ENCODE measurements at regions not wholly inside any gene's neighbourhood (a gene's known extent, or its start where the extent isn't known, plus 50 kb on each side); places are given as distances from the start of the nearest gene placed in this dataset.
"Not testable (repeated sequence)": the region's sequence is repeated elsewhere in the genome, so short reads cannot be mapped to it uniquely, and the experiment has no call there.

DNA sequence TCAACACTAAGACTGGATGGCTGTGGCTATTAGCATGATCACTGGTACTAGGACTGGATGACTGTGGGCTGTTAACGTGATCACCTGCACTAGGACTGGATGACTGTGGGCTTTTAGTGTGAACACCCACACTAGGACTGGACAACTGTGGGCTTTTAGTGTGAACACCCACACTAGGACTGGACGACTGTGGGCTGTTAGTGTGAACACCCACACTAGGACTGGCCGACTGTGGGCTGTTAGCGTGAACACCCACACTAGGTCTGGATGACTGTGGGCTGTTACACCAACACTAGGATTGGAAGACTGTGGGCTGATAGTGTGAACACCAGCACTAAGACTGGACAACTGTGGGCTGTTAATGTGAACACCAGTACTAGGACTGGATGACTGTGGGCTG is 329.2 kb downstream of the OSTF1 start:
- DNase-seq: no peak

DNA sequence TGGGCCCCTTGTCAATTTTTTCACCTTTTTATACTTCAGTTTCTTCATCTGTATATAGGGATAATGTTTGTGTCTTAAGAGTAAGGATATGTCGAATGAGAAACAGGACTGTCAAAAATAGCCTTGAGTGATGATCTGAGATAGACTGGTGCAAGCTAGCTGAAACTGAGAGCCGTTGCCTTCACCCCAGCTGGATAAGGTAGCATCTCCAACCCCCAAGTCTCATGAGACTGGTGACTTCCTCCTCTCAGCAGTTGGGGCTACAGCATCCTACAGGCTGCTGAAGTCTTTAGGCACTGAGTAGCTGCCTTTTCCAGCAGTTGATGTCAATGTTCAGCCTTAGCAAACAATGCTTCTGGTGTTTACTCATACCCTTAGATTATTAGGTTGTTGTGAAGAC is 330.2 kb downstream of the OSTF1 start:
- no peak for DNase-seq

DNA sequence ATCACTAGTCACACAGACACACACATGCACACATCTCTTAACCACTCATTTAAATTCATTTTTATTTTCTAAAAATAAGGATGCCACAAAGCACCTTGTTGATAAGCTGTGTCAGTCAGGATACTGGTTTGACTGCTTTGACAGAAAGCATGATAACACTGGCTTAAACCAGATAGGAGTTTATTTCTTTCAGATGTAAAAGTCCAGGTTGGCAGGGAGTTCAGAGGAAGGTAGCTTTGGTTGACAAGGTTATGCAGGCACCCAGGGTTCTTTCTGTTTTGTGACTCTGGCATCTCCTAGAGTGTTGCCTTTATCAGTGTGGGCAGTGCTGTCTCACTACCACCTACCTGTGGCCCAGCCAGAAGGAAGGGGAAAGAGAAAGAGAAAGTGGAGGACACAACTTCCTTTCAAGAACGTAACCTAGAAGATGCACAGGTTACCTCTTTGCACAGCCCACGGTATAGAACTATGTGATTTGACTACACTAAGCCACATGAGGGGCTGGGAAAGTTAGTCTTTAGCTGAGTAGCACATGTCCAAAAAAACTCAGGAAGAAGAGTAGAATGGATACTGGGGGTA is 334.7 kb downstream of the OSTF1 start:
- no peak for DNase-seq

DNA sequence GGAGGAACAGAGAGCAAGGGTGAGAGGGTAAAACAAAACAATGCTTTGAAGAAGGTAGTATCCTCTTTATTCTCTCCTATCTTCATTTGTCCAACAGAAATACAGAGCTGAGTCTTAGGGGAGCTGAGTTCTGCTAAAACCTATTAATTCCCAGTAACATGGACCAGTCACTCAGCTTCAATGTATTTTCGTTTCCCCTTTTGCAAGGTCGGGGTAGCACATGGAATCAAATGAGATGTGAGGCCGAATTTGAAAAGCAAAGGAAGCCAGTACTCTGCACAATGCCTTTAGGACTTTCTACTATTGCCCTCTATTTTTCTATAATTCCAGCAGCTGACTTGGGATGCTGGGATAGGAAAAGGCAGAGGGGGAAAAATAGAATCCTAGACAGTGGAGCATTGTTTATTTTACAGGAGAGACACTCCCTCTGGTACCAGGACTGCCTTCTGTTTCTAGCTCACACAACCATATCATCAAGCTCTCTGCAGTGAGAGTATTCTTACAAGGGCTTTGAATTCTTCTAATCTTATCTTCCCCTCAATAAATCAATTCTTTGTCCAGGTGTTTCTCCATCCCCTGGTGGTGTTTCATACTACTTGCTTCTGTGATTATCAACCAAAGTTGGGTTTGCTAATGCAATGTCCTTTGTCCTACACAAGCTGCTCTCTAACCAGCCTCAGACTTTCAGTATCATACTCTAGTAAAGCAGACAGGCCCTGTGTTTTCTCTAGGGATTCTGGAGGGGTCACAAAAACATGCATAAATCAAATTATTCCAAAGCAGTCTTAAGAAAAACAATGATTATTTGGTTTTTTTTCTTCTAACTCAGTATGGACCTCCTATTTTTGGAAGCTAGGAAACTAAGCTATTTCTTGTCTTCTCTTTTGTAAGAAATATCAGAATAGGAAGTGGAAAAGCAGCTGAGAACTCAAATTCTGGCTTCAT is 341.5 kb downstream of the OSTF1 start:
- DNase-seq: no peak

DNA sequence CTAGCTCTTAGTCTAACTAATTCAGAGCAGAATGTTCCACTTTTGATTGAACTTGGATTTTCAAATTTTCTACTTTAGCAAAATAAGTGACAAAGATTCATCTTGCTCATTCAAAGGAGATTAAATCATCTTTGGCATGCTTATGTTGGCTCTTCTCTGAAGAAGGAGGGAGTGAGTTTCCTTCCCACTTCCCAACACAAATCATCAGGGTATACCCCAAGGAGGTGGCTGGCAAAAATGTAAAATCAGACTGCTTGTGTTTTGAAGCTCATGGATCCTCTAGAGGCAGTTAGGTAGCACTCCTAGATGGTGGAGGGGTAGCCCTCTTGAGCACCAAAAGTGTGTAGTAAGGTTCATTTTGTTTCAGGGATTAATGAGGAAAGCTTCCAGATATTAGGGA is 343.1 kb downstream of the OSTF1 start:
- no peak for DNase-seq

DNA sequence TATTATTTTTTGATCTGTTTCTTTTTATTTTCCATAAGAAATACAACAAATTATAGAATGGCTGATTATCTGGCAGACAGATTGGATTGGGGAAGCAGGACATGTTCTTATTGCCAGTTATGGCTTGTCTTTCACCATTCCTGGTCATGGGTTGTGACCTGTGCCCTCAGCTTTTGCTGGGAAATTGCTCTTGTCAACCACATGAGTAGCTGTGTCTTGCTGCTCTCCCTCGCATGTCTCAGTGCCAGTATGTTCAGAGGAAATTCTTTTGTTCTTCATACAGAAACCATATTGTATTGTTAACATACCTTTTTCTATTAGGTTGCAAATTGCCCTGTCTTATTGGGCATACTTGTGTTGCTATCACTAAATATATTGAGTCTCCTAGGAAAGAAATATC is 344.1 kb downstream of the OSTF1 start:
- DNase-seq: no peak

DNA sequence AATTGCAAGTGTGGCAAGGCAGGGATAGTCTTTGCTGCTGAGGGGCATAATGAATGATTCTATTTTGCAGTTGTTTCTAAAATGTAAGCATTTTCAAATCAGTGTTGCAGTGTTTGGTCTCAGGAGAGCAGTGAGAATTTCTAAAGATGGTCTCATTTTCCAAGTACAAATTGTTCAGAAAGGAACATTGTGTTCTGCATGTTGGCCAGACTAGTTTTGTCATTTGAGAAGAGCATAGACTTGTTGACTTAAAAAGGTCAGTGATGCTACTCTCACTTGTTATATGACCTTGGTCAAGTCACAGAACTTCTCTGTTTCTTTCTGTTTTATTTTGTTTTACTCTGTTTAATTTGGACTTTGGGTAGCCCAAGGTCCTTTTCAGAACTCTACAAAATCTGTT is 344.6 kb downstream of the OSTF1 start:
- no peak for DNase-seq

DNA sequence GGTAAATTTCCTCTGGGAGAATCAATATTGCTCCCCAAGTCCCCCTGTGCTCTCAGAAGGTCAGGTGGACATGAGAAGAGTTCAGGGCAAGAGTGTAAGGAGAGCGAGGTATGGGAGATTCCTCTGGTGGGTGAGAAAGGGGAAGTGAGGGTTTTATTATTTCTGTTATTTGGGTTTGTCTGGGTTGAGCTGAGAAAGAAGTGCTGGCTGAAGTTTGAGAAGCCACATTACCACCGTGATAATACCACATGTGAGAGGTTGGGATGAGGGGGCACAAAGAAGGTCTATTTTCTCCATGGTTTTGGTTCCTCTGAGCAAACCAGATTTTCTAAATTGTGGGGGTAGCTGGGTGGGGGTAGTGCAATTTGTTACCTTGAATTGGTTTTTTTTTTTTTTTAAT is 350.4 kb downstream of the OSTF1 start:
- DNase-seq: no peak

DNA sequence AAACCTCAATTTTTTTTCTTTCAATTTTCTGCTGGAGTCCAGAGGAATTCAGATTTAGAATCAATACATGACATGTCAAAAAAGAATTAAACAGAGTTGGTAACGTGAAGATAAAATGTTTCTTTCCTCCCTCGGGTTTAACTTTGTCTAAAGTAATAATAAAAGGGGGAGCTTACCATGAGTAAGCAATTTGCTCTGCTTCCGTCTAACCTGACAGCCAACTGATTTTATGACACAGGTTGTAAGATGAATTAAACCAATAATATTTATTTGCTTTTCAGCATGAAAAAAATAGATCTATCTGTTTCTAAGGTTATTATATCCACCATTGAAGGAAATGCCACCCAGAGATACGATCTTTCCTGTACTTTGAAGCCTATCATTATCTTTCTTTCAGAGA is 352.6 kb downstream of the OSTF1 start:
- no peak for DNase-seq

DNA sequence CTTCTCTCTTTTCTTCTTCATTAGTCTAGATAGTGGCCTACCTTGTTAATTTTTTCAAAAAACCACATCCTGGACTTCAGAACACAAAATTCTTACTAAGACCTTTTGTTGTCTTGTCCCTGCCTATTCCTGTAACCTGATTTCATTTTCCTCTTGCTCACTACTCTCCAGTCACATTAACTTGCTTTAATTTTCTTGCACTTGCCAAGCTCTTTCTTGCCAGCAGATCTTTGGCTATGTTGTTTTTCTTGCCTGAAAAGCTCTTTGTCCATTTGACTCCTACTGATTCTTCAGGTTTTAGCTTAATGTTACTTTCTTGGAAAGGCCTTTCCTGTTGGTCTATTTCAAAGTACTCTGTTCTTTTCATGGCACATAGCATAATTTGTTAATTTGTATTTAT is 356.8 kb downstream of the OSTF1 start:
- DNase-seq: no peak

DNA sequence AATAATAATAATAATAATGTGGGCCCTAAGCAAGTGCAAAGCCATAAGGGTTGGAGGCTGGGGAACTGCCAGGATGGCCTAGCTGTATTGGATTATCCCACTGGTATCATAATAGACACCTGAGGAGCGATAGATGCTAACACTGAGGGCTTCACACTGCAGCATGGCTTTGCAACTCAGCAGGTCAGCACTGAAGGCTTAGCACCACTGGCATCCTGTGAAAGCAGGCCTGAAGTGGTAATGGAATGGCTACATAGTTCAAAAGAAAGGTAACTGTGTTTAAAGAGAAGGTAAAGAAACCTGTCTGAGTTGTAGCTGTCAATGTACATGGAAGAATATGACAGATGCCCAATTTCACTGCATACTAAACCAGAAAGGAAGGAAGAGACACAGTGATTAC is 359.0 kb downstream of the OSTF1 start:
- DNase-seq: no peak

DNA sequence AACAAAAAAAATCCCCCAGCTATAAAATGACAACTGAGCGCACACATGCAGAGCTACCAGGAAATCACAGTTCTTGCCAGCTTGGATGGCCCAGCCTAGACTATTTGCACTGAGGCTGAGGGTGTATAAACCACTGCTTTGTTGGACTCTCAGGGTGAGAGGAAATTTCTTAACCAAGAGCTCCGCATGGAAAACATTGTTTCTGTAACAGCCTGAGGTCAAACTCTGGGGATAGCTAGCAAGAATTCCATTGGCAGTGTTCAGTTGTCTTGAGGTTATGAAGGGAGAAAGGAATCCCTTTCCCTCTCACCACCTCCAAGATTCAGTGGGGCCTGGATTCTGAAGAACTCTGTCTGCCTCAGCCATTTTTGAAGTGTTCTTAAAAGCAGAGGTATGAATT is 360.0 kb downstream of the OSTF1 start:
- no peak for DNase-seq

DNA sequence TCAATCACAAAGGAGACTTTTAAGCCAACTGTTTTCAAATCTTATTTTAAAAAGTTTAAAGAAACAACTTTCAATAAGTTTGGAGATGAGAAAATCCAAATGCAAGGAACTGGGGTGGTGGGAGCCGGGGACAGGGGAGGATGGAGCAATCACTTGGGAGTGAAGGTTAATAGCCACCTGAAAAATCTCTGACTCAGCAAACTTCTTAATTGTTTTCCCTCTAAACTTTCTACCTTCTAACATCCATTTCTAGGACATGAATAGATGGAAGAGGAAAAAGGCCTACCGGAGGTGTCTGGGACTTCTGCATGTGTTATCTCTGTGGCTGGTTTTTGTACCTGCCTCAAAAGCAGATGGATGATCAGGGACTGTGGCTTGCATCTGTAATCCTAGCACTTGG is 360.6 kb downstream of the OSTF1 start:
- DNase-seq: no peak

DNA sequence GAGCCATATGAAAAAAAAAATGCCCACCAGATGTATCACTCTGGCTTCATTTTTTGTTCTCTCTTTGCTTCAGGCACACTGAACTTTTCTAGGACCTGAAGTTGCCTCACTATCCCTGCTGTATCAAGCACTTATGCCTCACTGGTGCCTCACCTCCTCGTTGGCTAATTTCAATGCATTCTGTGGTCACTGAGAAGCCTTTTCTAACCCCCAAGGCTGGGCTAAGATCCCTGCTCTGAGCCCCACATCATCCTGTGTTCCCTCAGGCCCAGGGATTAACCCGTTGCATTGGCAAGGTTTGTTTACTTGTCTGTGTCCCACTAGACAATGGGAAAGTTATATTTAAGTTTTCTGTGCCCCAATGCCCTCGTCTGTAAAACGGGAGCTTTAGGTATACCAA is 362.7 kb downstream of the OSTF1 start:
- no peak for DNase-seq

DNA sequence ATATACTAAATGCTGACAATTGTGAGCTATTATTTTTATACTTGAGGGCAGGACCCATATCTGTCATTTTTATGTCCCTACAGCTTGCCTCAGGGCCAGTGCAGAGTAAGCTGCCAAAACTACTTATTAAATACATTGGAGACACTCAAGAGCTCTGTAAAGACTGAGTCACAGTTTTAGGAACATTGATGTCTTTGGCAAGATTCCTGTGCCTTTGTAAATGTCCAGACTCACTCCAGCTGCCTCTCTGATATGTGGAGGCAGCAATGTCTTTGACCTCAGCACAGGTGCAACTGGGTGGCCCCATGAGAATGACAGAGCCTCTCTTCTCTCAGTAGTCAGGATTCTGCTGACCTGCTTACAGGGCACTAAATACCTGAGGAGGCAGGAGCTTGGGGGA is 363.2 kb downstream of the OSTF1 start:
- DNase-seq: no peak

DNA sequence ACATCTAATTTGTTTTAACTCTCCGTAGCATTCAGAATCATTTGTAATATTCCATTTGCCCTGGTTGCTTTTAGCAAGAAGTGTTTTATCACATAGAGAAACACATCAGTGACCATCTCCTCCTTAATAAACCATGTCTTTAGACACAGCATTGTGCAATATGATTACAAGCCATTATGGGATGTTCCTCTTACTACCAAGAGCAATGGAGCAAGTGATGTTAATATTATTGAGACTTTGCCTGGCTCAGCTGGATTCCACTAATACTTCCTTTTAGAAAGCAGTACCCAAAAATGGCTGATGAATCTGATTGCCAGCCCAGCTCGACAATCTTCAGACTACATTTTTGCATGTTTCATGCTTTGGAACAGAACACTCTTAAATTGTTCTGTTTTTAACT is 364.2 kb downstream of the OSTF1 start:
- DNase-seq: no peak

DNA sequence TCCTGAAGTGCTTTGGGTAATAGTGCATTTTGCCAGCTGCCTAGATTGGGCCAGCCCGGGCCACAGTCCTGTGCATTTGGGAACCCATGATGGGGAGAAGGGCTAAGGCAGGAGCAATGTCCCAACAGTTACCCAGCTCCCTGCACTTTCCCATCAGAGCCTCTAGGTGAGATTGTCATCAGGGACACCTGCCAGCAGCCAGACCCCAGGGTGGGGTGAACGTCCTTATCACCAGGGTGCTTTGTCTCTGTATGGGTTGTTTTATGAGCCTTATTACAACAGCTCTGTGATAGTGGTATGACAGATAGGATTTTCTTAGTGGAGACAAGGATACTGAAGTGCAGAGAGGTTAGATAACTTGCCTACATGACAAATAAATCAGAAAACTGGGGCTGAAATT is 365.7 kb downstream of the OSTF1 start:
- DNase-seq: no peak

DNA sequence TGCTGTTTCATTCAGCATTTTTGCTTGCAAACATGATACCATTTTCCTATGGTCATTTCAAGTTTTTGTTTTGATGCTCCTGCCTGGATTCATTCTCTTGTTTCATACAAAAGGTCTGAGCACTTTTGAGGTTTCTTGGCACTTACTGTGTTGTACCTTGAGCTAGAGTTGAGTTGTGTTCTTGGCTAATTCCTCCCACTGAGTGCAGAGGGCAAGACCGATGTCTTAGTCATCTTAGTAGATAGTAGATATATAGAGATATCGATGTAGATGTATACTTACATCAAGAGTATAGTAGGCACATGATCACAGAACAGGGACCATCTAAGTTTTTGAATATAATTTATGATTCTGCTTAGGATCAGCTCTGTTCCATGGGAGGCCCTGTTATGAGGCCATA is 366.6 kb downstream of the OSTF1 start:
- DNase-seq: no peak

DNA sequence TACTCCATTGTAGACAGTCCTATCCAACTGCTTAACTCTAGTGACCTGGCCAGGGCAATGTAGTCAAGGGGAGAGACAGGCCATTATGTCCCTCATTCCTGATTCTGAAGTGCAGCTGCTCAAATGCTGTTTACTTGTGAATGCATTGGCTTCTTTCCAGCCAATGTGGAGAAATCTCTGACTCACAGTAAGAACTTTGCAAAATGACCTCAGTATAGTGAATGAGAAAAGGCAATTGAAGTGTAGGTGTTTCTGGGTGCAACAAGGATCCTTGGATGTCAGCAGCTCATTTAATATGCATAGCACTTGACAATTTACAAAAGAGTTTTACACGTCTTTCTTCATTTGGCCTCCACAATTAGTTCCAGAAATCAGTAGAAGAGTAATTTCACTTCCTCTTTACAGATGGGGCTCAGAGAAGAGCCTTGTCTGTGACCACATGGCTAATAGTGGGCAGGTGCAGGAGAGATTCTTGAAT is 367.2 kb downstream of the OSTF1 start:
- DNase-seq: peak; percentile 45

DNA sequence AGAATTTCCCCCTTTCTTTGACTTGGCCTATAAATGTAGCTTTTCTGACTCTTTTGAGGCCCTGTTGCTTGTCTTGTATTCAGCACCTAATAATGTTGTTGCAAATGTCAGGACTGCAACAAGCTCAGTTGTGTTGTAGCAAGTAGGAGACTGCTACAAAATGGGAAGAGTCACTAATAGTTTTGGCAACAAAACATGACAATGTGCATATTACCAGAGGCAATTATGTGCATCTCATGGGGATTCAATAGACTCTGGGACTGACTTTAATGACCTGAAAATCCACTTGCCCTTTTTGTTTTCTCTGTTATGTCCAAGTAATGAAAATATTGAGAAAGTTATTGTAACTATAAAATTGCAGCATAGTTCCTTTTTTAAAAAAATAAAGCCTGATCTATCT is 368.4 kb downstream of the OSTF1 start:
- DNase-seq: no peak

DNA sequence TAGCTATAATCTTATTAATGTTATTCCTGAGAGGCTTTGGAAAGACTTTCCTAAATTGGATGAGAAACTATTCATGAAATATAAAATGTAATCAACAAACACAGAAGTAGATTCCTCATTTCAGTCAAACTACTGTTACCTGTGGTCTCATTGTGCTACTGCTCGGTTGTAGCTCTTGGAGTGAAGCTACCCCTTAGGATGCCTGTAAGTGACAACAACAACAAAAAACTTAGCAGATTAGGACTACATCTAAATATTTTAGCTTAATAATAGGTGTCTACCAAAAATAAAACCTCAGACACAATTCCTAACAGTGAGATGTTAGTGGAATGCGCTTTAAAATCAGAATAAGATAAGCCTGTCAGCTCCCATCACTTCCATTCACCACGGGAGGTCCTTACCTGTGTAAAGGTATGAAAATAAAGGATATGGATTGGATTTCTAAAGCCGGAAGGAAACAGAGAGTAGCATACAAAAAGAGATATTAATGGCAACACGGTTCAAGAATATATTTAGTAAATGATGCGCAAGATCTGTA is 369.2 kb downstream of the OSTF1 start:
- no peak for DNase-seq

DNA sequence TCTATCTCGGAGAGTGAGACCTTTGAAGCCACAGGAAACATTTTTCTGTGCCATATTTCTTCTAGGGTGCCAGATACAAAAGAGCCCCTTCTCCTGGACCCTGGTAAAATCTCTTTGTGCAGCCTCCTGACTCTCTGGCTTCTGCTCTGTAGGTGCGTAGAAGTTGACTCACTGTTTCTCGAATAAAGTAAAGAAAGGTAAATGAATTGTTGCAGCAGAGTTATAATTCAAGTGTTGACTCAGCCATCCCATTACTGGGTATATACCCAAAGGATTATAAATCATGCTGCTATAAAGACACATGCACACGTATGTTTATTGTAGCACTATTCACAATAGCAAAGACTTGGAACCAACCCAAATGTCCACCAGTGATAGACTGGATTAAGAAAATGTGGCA is 371.0 kb downstream of the OSTF1 start:
- not testable (repeated sequence) for DNase-seq

DNA sequence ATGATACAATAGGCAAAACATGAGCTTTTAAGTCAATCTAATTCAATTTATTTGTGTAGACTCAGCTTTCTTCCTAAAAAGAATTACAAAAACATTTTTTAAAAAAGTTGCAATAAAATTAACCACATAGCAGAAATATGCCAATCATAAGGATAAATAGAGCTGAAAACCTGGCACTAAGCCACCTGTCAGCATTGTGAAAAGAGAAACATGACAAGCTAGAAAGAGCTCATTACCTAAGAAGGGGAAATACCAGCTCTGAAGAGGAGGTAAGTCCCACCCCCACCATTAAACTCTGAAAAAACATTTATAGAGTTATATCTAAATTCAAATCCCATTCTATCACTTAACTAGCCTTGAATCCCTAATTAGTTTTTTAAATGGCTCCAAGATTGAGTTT is 372.9 kb downstream of the OSTF1 start:
- DNase-seq: peak; percentile 19

DNA sequence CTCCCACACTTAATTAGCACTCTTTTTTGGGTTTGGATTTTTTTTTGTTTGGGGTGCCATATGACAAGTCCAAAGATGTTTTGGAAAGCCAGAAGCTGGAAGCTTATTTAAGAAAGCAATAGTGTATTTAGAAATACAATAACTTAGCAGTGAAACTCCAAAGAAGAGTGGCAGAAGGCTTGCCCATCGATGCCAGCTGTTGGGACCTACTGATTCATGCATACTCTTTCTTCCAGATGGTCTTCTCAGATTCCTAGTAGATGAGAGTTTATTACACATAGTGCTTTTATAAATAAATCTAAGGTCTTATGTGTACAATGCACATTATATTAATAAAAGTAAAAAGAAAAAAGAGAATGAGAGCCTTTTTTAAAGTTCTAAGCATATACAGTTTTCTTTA is 374.6 kb downstream of the OSTF1 start:
- DNase-seq: no peak

All from RPMI8226 (cell line).